ENCODE measurements at regions not wholly inside any gene's neighbourhood (a gene's known extent, or its start where the extent isn't known, plus 50 kb on each side); places are given as distances from the start of the nearest gene placed in this dataset.

- no peak for DNase-seq (ENCODE audit: low spot score in 2 of 2)
- Mint-ChIP-seq H3K9me3 (no peaks in the 10 kb centered on the region), H3K27me3 (peaks cover 69% of the 10 kb centered on the region), H3K36me3 (ENCODE audit: insufficient read depth) (peaks cover 3% of the 10 kb centered on the region), H3K4me3 (peak overlapping the region; percentile 11), H3K4me1 (peaks cover 10% of the 10 kb centered on the region), H3K27ac (ENCODE audit: low read depth) (no peak overlapping the region)
- ATAC-seq (replicated peaks; ENCODE audit: extremely low read depth, poor library complexity, severe bottlenecking), result no peak
Measured at GRCh38 chr15:57867970-57868798, 161.7 kb downstream of the POLR2M start.

DNA sequence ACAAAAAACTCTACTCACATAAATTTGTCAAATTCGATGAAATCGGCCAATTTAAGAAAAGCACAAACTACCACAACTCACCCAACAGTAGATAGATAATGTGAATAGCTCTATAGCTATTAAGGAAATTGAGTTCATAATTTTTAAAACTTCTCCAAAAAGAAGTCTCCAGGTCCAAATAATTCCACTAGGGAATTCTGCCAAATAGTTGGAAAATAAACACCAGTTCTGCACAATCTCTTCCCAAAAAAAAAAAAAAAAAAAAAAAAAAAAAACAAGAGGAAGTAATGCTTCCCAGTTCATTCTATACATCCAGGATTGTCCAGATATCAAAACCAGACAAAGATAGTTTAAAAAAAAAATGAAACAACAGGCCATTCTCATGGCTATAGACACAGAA is 164.2 kb downstream of the POLR2M start:
- H3K9me3 Mint-ChIP-seq, result peaks cover 8% of the 10 kb centered on the region
- no peak overlapping the region for H3K4me3 Mint-ChIP-seq
- peaks cover 3% of the 10 kb centered on the region for H3K36me3 Mint-ChIP-seq (ENCODE audit: insufficient read depth)
- H3K27ac Mint-ChIP-seq (ENCODE audit: low read depth), result no peak overlapping the region
- DNase-seq (ENCODE audit: low spot score in 2 of 2), result no peak
- ATAC-seq (replicated peaks; ENCODE audit: extremely low read depth, poor library complexity, severe bottlenecking), result no peak
- H3K4me1 Mint-ChIP-seq, result peaks cover 10% of the 10 kb centered on the region
- H3K27me3 Mint-ChIP-seq, result peaks cover 88% of the 10 kb centered on the region

- H3K9me3 Mint-ChIP-seq, result peaks cover 8% of the 10 kb centered on the region
- peaks cover 10% of the 10 kb centered on the region for H3K4me1 Mint-ChIP-seq
- peaks cover 94% of the 10 kb centered on the region for H3K27me3 Mint-ChIP-seq
- no peak for DNase-seq (ENCODE audit: low spot score in 2 of 2)
- peaks cover 3% of the 10 kb centered on the region for H3K36me3 Mint-ChIP-seq (ENCODE audit: insufficient read depth)
- H3K4me3 Mint-ChIP-seq, result no peak overlapping the region
- no peak for ATAC-seq (replicated peaks; ENCODE audit: extremely low read depth, poor library complexity, severe bottlenecking)
- no peak overlapping the region for H3K27ac Mint-ChIP-seq (ENCODE audit: low read depth)
Measured at GRCh38 chr15:57872281-57873030, 165.9 kb downstream of the POLR2M start.

GRCh38 chr15:57873564-57874209 is 167.2 kb downstream of the POLR2M start:
- Mint-ChIP-seq H3K27me3 (peaks cover 92% of the 10 kb centered on the region), H3K4me3 (no peak overlapping the region), H3K9me3 (peaks cover 8% of the 10 kb centered on the region), H3K27ac (ENCODE audit: low read depth) (no peak overlapping the region), H3K36me3 (ENCODE audit: insufficient read depth) (no peaks in the 10 kb centered on the region), H3K4me1 (no peaks in the 10 kb centered on the region)
- ATAC-seq (replicated peaks; ENCODE audit: extremely low read depth, poor library complexity, severe bottlenecking) (no peak), DNase-seq (ENCODE audit: low spot score in 2 of 2) (no peak)

- peaks cover 76% of the 10 kb centered on the region for H3K27me3 Mint-ChIP-seq
- no peak overlapping the region for H3K4me3 Mint-ChIP-seq
- no peaks in the 10 kb centered on the region for H3K36me3 Mint-ChIP-seq (ENCODE audit: insufficient read depth)
- DNase-seq (ENCODE audit: low spot score in 2 of 2) (no peak), ATAC-seq (replicated peaks; ENCODE audit: extremely low read depth, poor library complexity, severe bottlenecking) (no peak)
- H3K9me3 Mint-ChIP-seq, result peaks cover 8% of the 10 kb centered on the region
- H3K4me1 Mint-ChIP-seq, result no peaks in the 10 kb centered on the region
- no peak overlapping the region for H3K27ac Mint-ChIP-seq (ENCODE audit: low read depth)
Measured at GRCh38 chr15:57875347-57875746, 168.8 kb downstream of the POLR2M start.

DNA sequence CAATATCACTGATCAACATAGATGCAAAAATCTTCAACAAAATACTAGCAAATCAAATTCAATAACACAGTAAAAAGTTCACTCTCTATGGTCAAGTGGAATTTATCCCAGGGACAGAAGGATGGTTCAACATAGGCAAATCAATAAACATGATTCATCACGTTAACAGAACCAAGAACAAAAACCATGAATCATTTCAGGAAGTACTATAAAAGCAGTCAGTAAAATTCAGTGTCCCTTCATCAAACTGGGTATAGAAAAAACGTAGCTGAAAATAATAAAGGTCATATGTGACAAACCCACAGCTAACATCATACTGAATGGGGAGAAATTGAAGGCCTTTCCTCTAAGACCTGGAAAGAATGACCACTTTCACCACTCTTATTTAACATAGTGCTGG is 172.1 kb downstream of the POLR2M start:
- Mint-ChIP-seq H3K4me1 (no peaks in the 10 kb centered on the region), H3K27ac (ENCODE audit: low read depth) (no peak overlapping the region), H3K27me3 (peaks cover 45% of the 10 kb centered on the region), H3K36me3 (ENCODE audit: insufficient read depth) (no peaks in the 10 kb centered on the region), H3K9me3 (peaks cover 8% of the 10 kb centered on the region), H3K4me3 (no peak overlapping the region)
- DNase-seq (ENCODE audit: low spot score in 2 of 2) (no peak), ATAC-seq (replicated peaks; ENCODE audit: extremely low read depth, poor library complexity, severe bottlenecking) (no peak)

- Mint-ChIP-seq H3K27me3 (peaks cover 49% of the 10 kb centered on the region), H3K36me3 (ENCODE audit: insufficient read depth) (no peaks in the 10 kb centered on the region), H3K27ac (ENCODE audit: low read depth) (no peak overlapping the region), H3K9me3 (no peaks in the 10 kb centered on the region), H3K4me3 (no peak overlapping the region), H3K4me1 (no peaks in the 10 kb centered on the region)
- ATAC-seq (replicated peaks; ENCODE audit: extremely low read depth, poor library complexity, severe bottlenecking), result no peak
- no peak for DNase-seq (ENCODE audit: low spot score in 2 of 2)
Measured at GRCh38 chr15:57881361-57881760, 174.8 kb downstream of the POLR2M start.

- Mint-ChIP-seq H3K9me3 (no peaks in the 10 kb centered on the region), H3K36me3 (ENCODE audit: insufficient read depth) (no peaks in the 10 kb centered on the region), H3K4me3 (no peak overlapping the region), H3K27ac (ENCODE audit: low read depth) (no peak overlapping the region), H3K4me1 (no peaks in the 10 kb centered on the region), H3K27me3 (peaks cover 50% of the 10 kb centered on the region)
- DNase-seq (ENCODE audit: low spot score in 2 of 2), result no peak
- no peak for ATAC-seq (replicated peaks; ENCODE audit: extremely low read depth, poor library complexity, severe bottlenecking)
Measured at GRCh38 chr15:57881972-57882371, 175.5 kb downstream of the POLR2M start.

- H3K27ac Mint-ChIP-seq (ENCODE audit: low read depth), result no peak overlapping the region
- no peak for DNase-seq (ENCODE audit: low spot score in 2 of 2)
- no peaks in the 10 kb centered on the region for H3K4me1 Mint-ChIP-seq
- H3K4me3 Mint-ChIP-seq, result no peak overlapping the region
- peaks cover 48% of the 10 kb centered on the region for H3K27me3 Mint-ChIP-seq
- no peak for ATAC-seq (replicated peaks; ENCODE audit: extremely low read depth, poor library complexity, severe bottlenecking)
- H3K9me3 Mint-ChIP-seq, result no peaks in the 10 kb centered on the region
- no peaks in the 10 kb centered on the region for H3K36me3 Mint-ChIP-seq (ENCODE audit: insufficient read depth)
Measured at GRCh38 chr15:57883701-57884100, 177.2 kb downstream of the POLR2M start.

DNA sequence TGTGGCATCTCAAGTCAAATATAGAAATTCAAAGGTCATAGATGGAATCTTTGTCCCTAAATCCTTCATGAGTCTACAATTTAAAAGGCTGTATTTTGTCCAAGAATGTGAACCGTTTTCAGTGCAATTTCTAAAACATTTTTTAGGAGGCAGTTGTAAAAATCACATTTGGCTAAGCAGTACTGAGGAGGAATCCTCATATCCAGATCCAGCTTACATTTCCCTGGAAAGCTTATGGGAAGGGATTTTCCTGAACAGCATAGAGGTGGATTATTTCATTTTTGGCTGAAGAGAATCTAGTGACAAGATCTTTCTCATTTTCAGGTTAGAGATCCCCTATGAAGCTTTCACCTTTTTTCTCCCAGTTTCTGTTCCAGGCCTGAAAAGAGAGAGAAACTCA is 178.4 kb downstream of the POLR2M start:
- no peak overlapping the region for H3K27ac Mint-ChIP-seq (ENCODE audit: low read depth)
- no peak for ATAC-seq (replicated peaks; ENCODE audit: extremely low read depth, poor library complexity, severe bottlenecking)
- no peaks in the 10 kb centered on the region for H3K9me3 Mint-ChIP-seq
- H3K4me3 Mint-ChIP-seq, result no peak overlapping the region
- H3K27me3 Mint-ChIP-seq, result peaks cover 51% of the 10 kb centered on the region
- no peak for DNase-seq (ENCODE audit: low spot score in 2 of 2)
- no peaks in the 10 kb centered on the region for H3K36me3 Mint-ChIP-seq (ENCODE audit: insufficient read depth)
- no peaks in the 10 kb centered on the region for H3K4me1 Mint-ChIP-seq

DNA sequence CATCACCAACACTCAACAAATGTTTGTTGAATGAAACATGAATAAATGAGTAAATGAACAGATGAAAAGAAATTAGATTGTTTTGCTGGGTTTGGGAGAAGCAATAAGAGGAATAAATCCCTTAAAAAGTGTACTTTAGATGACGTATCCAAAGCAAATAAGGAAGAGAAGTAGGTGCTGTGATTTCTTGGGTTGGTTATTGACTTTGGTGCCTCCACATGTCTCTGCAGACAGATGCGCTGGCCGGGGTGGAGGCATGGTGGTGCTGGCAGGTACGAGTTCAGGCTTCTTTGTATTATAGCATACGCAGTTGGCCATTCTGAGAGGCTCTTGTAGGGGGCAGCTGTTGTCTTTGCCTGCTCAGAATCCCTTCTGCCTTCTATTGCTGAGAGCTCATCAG is 178.9 kb downstream of the POLR2M start:
- peaks cover 56% of the 10 kb centered on the region for H3K27me3 Mint-ChIP-seq
- no peaks in the 10 kb centered on the region for H3K9me3 Mint-ChIP-seq
- DNase-seq (ENCODE audit: low spot score in 2 of 2), result no peak

DNA sequence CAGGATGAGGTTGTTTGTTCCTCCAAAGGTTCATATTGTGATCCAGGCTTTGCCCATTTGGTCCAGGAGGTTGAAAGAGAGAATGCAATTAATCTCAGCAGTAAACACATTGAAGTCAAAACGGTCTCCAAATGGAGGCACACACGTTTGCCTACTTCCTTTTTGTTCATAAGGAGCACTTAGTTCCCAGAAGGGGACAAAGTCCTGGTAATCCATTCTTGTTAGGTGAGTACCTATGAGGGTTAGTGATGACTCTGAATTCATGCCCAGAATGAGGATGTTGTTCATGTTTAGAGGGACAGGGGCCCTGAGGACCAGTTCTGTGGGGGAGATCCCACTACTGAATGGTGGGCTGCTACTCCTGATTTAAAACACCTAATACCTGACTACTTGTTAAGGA is 177.7 kb downstream of the ALDH1A2 start:
- ATAC-seq (replicated peaks; ENCODE audit: extremely low read depth, poor library complexity, severe bottlenecking) (no peak), DNase-seq (ENCODE audit: low spot score in 2 of 2) (no peak)
- peaks cover 57% of the 10 kb centered on the region for H3K27me3 Mint-ChIP-seq
- H3K36me3 Mint-ChIP-seq (ENCODE audit: insufficient read depth), result no peaks in the 10 kb centered on the region
- no peaks in the 10 kb centered on the region for H3K9me3 Mint-ChIP-seq
- no peaks in the 10 kb centered on the region for H3K4me1 Mint-ChIP-seq
- H3K27ac Mint-ChIP-seq (ENCODE audit: low read depth), result no peak overlapping the region
- H3K4me3 Mint-ChIP-seq, result no peak overlapping the region

More for the DNA sequence above, 178.9 kb downstream of the POLR2M start:
- Mint-ChIP-seq H3K27ac (ENCODE audit: low read depth) (no peak overlapping the region), H3K36me3 (ENCODE audit: insufficient read depth) (no peaks in the 10 kb centered on the region), H3K4me1 (no peaks in the 10 kb centered on the region), H3K4me3 (no peak overlapping the region)
- no peak for ATAC-seq (replicated peaks; ENCODE audit: extremely low read depth, poor library complexity, severe bottlenecking)
